ENCODE measurements at regions not wholly inside any gene's neighbourhood (a gene's known extent, or its start where the extent isn't known, plus 50 kb on each side); places are given as distances from the start of the nearest gene placed in this dataset.

DNA sequence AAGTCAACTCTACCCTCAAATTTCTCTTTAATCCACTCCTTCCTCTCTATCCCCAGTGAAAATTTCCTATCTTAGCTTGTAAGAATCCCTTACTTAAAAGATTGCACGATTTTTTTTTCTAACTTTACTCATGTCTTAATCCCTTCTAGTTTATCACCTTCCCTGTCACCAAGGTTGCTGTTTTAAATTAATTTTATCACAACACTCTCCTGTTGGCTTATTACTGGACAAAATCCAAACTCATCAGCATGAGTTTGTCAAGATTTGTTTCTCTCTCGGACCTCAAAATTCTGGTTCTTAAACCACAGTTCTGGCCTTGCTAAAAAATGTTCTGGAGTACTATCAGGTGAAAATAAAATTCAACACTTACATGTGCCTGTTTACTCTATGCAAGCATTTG is 959.1 kb upstream of the SLC10A2 start:
- DNase-seq (ENCODE audit: low read depth, low spot score) (no peak), ATAC-seq (no peak)
- TF ChIP-seq CTCF (IDR thresholded peaks at IDR 0.05 in 2 of 3, conservative IDR thresholded peaks at IDR 0.05 in 1 of 3; ENCODE audit: borderline replicate concordance in 1 of 3, insufficient read depth in 1 of 3, low read depth in 2 of 3, low read length in 2 of 3) (no peak), CBX3 (IDR thresholded peaks at IDR 0.05; ENCODE audit: low read depth) (no peak), JUND (IDR thresholded peaks at IDR 0.05) (no peak), ZBTB33 (IDR thresholded peaks at IDR 0.05; ENCODE audit: extremely low read depth, insufficient replicate concordance, low read length) (no peak), TCF7L2 (IDR thresholded peaks at IDR 0.05; ENCODE audit: borderline replicate concordance, extremely low read depth, insufficient read depth, insufficient read length) (no peak), YY1 (IDR thresholded peaks at IDR 0.05; ENCODE audit: extremely low read depth, insufficient replicate concordance, low read depth, low read length) (no peak), ZNF274 (IDR thresholded peaks at IDR 0.05; ENCODE audit: low read depth, low read length) (no peak)
- TF ChIP-seq, protein P1, sequence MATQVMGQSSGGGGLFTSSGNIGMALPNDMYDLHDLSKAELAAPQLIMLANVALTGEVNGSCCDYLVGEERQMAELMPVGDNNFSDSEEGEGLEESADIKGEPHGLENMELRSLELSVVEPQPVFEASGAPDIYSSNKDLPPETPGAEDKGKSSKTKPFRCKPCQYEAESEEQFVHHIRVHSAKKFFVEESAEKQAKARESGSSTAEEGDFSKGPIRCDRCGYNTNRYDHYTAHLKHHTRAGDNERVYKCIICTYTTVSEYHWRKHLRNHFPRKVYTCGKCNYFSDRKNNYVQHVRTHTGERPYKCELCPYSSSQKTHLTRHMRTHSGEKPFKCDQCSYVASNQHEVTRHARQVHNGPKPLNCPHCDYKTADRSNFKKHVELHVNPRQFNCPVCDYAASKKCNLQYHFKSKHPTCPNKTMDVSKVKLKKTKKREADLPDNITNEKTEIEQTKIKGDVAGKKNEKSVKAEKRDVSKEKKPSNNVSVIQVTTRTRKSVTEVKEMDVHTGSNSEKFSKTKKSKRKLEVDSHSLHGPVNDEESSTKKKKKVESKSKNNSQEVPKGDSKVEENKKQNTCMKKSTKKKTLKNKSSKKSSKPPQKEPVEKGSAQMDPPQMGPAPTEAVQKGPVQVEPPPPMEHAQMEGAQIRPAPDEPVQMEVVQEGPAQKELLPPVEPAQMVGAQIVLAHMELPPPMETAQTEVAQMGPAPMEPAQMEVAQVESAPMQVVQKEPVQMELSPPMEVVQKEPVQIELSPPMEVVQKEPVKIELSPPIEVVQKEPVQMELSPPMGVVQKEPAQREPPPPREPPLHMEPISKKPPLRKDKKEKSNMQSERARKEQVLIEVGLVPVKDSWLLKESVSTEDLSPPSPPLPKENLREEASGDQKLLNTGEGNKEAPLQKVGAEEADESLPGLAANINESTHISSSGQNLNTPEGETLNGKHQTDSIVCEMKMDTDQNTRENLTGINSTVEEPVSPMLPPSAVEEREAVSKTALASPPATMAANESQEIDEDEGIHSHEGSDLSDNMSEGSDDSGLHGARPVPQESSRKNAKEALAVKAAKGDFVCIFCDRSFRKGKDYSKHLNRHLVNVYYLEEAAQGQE (IDR thresholded peaks at IDR 0.05; ENCODE audit: low read depth) = no peak
- H3K4me3 ChIP-seq (replicated peaks in 1 of 2; ENCODE audit: low read depth in 1 of 2, low read length in 2 of 2) = no peak overlapping the region
- no peak overlapping the region for H3K4me2 ChIP-seq (ENCODE audit: low read length)
- ChIA-PET RAD21 (ENCODE audit: low non-redundant PET in 1 of 2, low total read pairs in 2 of 2, uncharacterized antibody in 2 of 2, unreplicated experiment in 2 of 2) (no interaction called here), CTCF (no interaction called here), POLR2A (no interaction called here)
- H3K36me3 ChIP-seq (ENCODE audit: control insufficient read depth in 1 of 2, insufficient read depth in 2 of 2, low read length in 2 of 2) = no peaks in the 10 kb centered on the region
- no peaks in the 10 kb centered on the region for H4K20me1 ChIP-seq (ENCODE audit: insufficient read depth)
- no peaks in the 10 kb centered on the region for H3K9me2 ChIP-seq (ENCODE audit: insufficient read depth)
- no peak overlapping the region for H3K27ac ChIP-seq (ENCODE audit: low read depth, low read length)
- no peaks in the 10 kb centered on the region for H3K27me3 ChIP-seq (ENCODE audit: insufficient read depth, low read length)
- no TSS peak for BruUV-seq (replicated peaks)
- no peak overlapping the region for H3K9ac ChIP-seq (ENCODE audit: low read length)
- no peaks in the 10 kb centered on the region for H3K9me3 ChIP-seq (ENCODE audit: control insufficient read depth in 1 of 2, insufficient read depth in 1 of 2, low read depth in 1 of 2, low read length in 2 of 2)
- intact Hi-C loops (cut with micrococcal nuclease) = no loop called here
- no peaks in the 10 kb centered on the region for H3K79me2 ChIP-seq (ENCODE audit: insufficient read depth, low read length)
- H3K4me1 ChIP-seq (ENCODE audit: control insufficient read depth in 1 of 2, insufficient read depth in 2 of 2, low read length in 2 of 2) = 0 out of 4 replicates have a peak, but pooled peaks cover 0 to 3% of the 10 kb centered on the region in 2 experiments
- H2AFZ ChIP-seq (ENCODE audit: low read depth, low read length, poor library complexity, severe bottlenecking) = no peak overlapping the region

Data from HCT116 (cell line).